ENCODE measurements at regions not wholly inside any gene's neighbourhood (a gene's known extent, or its start where the extent isn't known, plus 50 kb on each side); places are given as distances from the start of the nearest gene placed in this dataset.

GRCh38 chr15:79198461-79198860, 84.1 kb upstream of the ANKRD34C start:
- TF ChIP-seq CTCF (IDR thresholded peaks at IDR 0.05; ENCODE audit: poor library complexity): no peak
- no peak for TF ChIP-seq EZH2 (IDR thresholded peaks at IDR 0.05; ENCODE audit: borderline replicate concordance)
- TF ChIP-seq EZH2phosphoT487 (IDR thresholded peaks at IDR 0.05; ENCODE audit: low read depth, severe bottlenecking, unreplicated experiment): no peak

All from hepatocyte (in vitro differentiated cells).